Activated naive CD8-positive, alpha-beta T cell treated with anti-CD3 and anti-CD28 coated beads, Interleukin-2, amount 10 ng/mL, durations not matched to agents 7 days and 5 days (primary cell): ENCODE measurements at regions not wholly inside any gene's neighbourhood (a gene's known extent, or its start where the extent isn't known, plus 50 kb on each side); places are given as distances from the start of the nearest gene placed in this dataset.
"Not testable (repeated sequence)": the region's sequence is repeated elsewhere in the genome, so short reads cannot be mapped to it uniquely, and the experiment has no call there.

Experiments used
- ATAC-seq: fragments of 150-1000 bp; cut with Tn5 transposase; one replicate; pipeline ENCODE4 v1.10.0; 2021; ENCODE audit warnings: low read depth, moderate library complexity
- POLR2A ChIA-PET: fragments of 350-600 bp; sonication (Branson Sonifier 250); formaldehyde crosslinking; loops from one replicate; lab custom pipeline; 2021; ENCODE audit warnings: antibody characterized with exemption; lab: Charles Lee
- DNase-seq: peaks from one replicate; pipeline ENCODE4 v3.0.0; 2021
- H3K27ac Mint-ChIP-seq: one replicate; pipeline ENCODE4 v1.8.0; 2022; ENCODE audit warnings: mild to moderate bottlenecking, mixed read lengths
- H3K27me3 Mint-ChIP-seq: one replicate; pipeline ENCODE4 v1.8.0; 2022; ENCODE audit warnings: mild to moderate bottlenecking, moderate library complexity, mixed read lengths
- H3K36me3 Mint-ChIP-seq: one replicate; pipeline ENCODE4 v1.8.0; 2021; ENCODE audit warnings: mild to moderate bottlenecking, mixed read lengths
- H3K4me1 Mint-ChIP-seq: one replicate; pipeline ENCODE4 v1.8.0; 2021; ENCODE audit warnings: mixed read lengths
- H3K4me3 Mint-ChIP-seq: one replicate; pipeline ENCODE4 v1.8.0; 2022; ENCODE audit warnings: mild to moderate bottlenecking, moderate library complexity, mixed read lengths
- H3K9me3 Mint-ChIP-seq: one replicate; pipeline ENCODE4 v1.8.0; 2021; ENCODE audit warnings: mixed read lengths

DNA sequence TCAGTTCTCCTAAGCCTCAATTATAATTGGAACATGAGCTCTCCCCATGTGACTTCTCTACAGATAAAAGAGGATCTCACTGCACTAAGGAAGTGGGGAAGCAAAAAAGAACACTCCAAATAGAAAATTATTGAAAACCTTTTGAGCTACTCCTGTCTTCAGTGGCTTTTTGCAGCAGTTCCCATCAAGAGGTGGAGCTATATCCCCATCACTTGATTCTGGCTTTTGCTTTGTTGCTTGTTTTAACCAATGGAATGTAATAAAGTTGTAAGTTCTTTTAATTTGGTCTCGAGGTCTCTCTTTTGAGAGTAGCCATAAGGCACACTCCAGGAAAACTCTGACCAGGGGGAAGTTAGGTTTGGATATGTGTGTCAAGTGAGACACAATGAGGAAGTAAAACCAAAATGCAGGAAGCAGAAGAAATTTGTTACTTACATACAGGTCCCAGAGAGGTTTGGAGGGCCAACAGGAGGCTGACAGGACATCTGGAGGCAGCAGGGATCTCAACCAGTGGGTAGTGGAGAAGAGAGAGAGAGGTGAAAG, 569.4 kb downstream of the HTR7 start:
- POLR2A ChIA-PET: no interaction called here
- H3K4me3 Mint-ChIP-seq: no peak overlapping the region
- ATAC-seq: no peak
- H3K9me3 Mint-ChIP-seq: no peaks in the 10 kb centered on the region
- no peaks in the 10 kb centered on the region for H3K4me1 Mint-ChIP-seq
- H3K27ac Mint-ChIP-seq: no peak overlapping the region
- no peak for DNase-seq
- no peaks in the 10 kb centered on the region for H3K36me3 Mint-ChIP-seq
- no peaks in the 10 kb centered on the region for H3K27me3 Mint-ChIP-seq

DNA sequence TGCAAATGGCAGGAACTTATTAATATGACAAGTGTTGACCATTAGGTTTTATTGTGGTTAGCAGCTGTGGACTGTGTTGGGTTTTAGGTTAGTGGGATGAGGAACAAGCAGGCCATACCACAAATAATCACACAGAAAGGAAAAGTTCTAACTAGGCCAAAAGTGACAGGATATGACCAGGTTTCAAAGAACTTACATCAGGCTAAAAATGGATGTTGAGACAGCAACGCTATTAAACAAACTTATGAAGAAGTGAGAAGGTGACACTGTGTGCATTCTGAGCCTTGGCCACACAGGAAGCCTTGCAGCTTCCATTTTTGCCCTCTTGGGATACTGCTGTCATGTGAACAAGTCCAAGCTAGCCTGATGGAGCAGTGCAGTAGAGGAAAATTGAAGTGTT, 568.8 kb downstream of the HTR7 start:
- Mint-ChIP-seq H3K36me3 (no peaks in the 10 kb centered on the region), H3K27ac (no peak overlapping the region), H3K9me3 (no peaks in the 10 kb centered on the region), H3K27me3 (no peaks in the 10 kb centered on the region), H3K4me3 (no peak overlapping the region), H3K4me1 (no peaks in the 10 kb centered on the region)
- ATAC-seq (no peak), DNase-seq (no peak)
- POLR2A ChIA-PET: no interaction called here

DNA sequence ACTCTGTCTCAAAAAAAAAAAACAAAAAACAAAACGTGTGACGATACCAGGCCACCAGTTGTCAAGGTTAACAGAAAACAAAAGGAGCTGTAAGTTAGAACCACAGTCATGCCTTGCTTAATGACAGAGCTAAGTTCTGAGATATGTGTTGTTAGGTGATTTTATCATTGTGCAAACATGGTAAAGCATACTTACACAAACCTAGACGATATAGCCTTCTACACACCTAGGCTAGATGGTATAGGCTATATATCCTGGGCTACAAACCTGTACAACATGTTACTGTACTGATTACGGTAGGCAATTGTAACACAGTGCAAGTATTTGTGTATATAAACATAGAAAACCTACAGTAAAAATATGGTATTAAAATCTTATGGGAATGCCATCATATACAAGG, 564.2 kb downstream of the HTR7 start:
- H3K36me3 Mint-ChIP-seq: no peaks in the 10 kb centered on the region
- no peaks in the 10 kb centered on the region for H3K4me1 Mint-ChIP-seq
- ATAC-seq (no peak), DNase-seq (no peak)
- no peak overlapping the region for H3K27ac Mint-ChIP-seq
- H3K27me3 Mint-ChIP-seq: no peaks in the 10 kb centered on the region
- no peak overlapping the region for H3K4me3 Mint-ChIP-seq
- no peaks in the 10 kb centered on the region for H3K9me3 Mint-ChIP-seq
- POLR2A ChIA-PET: no interaction called here

GRCh38 chr10:90294821-90295540, 562.9 kb downstream of the HTR7 start:
- H3K27ac Mint-ChIP-seq, H3K36me3 Mint-ChIP-seq, H3K27me3 Mint-ChIP-seq, H3K4me1 Mint-ChIP-seq, DNase-seq, POLR2A ChIA-PET, ATAC-seq, H3K4me3 Mint-ChIP-seq, H3K9me3 Mint-ChIP-seq: not testable (repeated sequence)

GRCh38 chr10:90302031-90302430, 555.8 kb downstream of the HTR7 start:
- H3K4me1 Mint-ChIP-seq, ATAC-seq, H3K27ac Mint-ChIP-seq, H3K9me3 Mint-ChIP-seq, H3K27me3 Mint-ChIP-seq, DNase-seq, H3K4me3 Mint-ChIP-seq, POLR2A ChIA-PET, H3K36me3 Mint-ChIP-seq: not testable (repeated sequence)

DNA sequence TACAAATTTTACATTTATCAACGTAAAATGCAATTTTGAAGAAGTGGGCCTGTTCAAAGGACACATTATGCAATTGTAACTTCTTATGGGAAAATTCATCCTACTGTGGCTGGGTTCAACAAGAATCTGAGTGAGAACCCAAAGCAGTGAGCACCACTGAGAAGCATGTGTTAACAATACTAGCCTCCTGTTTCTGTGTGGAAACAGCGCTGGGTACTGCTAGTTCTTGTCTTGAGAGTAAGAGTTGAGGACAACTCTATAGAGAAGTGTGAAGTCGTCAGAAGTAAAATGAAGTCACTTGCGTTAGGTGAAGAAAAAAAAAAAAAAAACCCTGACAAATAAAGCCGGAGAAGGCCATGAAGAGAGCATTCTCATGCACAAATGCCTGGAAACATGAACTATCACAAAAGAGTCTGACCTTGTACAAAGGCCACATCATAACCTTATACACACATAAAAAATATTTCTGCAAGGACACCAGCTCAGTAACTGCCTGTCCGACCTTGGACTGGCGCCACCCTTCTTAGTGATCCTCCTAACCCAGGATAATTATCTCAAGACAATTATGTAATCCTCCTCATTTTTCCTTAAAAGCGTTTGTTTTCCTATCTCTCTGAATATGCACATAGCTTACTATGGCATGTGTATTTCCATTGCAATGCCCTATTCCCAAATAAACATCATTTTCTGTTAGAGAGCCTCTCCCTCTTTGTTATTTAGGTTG, 554.9 kb downstream of the HTR7 start:
- DNase-seq (no peak), ATAC-seq (no peak)
- no peaks in the 10 kb centered on the region for H3K9me3 Mint-ChIP-seq
- H3K4me1 Mint-ChIP-seq: no peaks in the 10 kb centered on the region
- POLR2A ChIA-PET: no interaction called here
- H3K27ac Mint-ChIP-seq: no peak overlapping the region
- H3K4me3 Mint-ChIP-seq: no peak overlapping the region
- no peaks in the 10 kb centered on the region for H3K36me3 Mint-ChIP-seq
- peaks cover 2% of the 10 kb centered on the region for H3K27me3 Mint-ChIP-seq

DNA sequence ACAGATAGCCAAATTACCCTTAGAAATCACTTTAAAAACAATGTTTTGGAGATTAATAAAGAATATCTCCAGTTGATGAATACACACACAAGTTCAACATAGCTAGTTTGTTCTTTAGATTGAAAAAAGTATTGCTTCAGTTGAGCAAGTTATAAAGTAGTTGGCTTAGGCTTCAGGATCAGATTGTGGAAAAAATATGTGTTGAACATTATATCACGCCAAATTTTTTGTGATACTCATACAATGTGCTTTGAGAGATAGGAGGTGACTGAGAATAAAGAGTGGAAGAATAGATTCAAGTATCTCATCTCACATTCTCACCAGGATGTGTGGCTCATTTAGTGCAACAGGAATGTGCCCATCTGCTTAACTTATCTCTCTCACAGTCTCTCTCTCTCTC, 553.3 kb downstream of the HTR7 start:
- Mint-ChIP-seq H3K4me3 (no peak overlapping the region), H3K9me3 (no peaks in the 10 kb centered on the region), H3K27ac (no peak overlapping the region), H3K4me1 (no peaks in the 10 kb centered on the region), H3K36me3 (no peaks in the 10 kb centered on the region), H3K27me3 (peaks cover 2% of the 10 kb centered on the region)
- DNase-seq (no peak), ATAC-seq (no peak)
- POLR2A ChIA-PET: no interaction called here

DNA sequence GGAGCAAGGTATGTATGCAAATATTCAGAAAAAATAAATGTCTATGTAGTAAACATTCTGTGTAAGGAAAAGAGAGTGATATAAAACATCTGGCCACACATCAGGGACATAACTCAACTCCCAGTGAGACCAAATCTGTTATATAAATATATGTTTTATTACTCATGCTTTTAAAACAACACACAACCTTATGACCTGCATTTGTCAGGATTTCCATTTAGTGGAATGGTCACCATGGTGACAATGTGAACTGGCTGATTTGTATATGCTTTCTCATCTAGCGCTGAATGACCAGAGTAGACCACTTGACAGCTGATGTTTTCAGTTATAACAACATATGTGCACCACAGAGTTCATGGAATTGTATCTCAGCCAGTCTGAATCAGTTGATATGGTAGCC, 551.7 kb downstream of the HTR7 start:
- POLR2A ChIA-PET: no interaction called here
- Mint-ChIP-seq H3K27me3 (peaks cover 2% of the 10 kb centered on the region), H3K36me3 (no peaks in the 10 kb centered on the region), H3K27ac (no peak overlapping the region), H3K4me1 (no peaks in the 10 kb centered on the region), H3K9me3 (no peaks in the 10 kb centered on the region), H3K4me3 (no peak overlapping the region)
- DNase-seq (no peak), ATAC-seq (no peak)

DNA sequence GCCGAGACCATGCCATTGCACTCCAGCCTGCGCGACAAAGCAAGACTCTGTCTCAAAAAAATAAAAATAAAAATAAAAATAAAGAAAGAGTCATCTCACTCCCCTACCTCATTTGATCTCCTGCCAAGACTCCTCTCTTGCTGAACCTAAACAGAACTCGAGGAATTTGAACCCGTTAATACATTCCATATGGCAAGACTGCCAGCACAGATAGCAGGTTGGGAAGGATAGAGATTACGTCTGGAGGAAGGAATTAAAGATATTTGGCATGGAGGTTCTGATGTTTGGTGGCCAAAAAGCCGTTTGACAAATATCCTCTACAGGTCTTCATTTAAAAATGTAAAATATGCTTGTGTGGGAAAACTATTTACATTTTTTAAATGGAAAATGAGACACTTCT, 549.6 kb downstream of the HTR7 start:
- Mint-ChIP-seq H3K4me1 (no peaks in the 10 kb centered on the region), H3K27me3 (no peaks in the 10 kb centered on the region), H3K9me3 (peaks cover 1% of the 10 kb centered on the region), H3K27ac (no peak overlapping the region), H3K4me3 (no peak overlapping the region), H3K36me3 (no peaks in the 10 kb centered on the region)
- POLR2A ChIA-PET: no interaction called here
- no peak for ATAC-seq
- DNase-seq: no peak

DNA sequence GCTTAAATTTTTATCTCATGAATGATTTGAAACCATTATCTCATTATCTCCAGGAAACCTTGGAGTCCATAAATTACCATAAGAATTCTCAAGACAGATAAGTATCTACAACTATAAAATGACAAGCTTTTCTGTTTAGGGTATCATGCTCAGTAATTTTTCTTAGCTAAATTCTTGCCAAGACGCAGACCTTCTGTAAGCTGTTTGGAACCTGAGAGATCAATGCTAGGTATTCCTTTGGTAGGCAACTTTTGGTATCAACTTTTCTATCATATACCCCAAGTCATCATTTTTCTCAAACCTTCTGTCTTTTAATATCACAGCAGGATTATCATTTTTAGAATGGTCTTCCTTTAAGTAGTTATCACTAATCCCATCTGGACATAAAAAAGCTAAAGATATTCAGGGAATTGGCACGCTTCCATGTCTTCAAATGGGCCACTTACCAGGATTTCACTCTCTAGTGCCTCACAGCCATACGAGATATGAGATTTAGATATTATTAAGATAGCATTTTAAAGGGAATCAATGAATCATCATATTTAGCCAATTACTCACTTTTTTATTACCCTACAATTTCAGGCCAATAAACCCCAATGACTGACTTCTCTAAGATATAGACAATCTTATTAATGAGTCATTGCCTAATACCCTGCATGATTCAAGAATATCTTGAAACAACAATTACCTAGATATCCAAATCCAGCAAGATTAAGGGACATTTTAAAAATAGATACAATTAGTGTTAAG, 544.1 kb downstream of the HTR7 start:
- H3K9me3 Mint-ChIP-seq: peaks cover 1% of the 10 kb centered on the region
- no peak for ATAC-seq
- H3K36me3 Mint-ChIP-seq: no peaks in the 10 kb centered on the region
- POLR2A ChIA-PET: no interaction called here
- no peaks in the 10 kb centered on the region for H3K4me1 Mint-ChIP-seq
- no peak for DNase-seq
- no peak overlapping the region for H3K4me3 Mint-ChIP-seq
- no peak overlapping the region for H3K27ac Mint-ChIP-seq
- H3K27me3 Mint-ChIP-seq: no peaks in the 10 kb centered on the region

- Mint-ChIP-seq H3K36me3 (no peaks in the 10 kb centered on the region), H3K27me3 (no peaks in the 10 kb centered on the region), H3K9me3 (peaks cover 1% of the 10 kb centered on the region), H3K4me3 (no peak overlapping the region), H3K27ac (no peak overlapping the region), H3K4me1 (no peaks in the 10 kb centered on the region)
- ATAC-seq (no peak), DNase-seq (no peak)
- POLR2A ChIA-PET: no interaction called here
Observed at GRCh38 chr10:90314718-90315117, 543.1 kb downstream of the HTR7 start.

DNA sequence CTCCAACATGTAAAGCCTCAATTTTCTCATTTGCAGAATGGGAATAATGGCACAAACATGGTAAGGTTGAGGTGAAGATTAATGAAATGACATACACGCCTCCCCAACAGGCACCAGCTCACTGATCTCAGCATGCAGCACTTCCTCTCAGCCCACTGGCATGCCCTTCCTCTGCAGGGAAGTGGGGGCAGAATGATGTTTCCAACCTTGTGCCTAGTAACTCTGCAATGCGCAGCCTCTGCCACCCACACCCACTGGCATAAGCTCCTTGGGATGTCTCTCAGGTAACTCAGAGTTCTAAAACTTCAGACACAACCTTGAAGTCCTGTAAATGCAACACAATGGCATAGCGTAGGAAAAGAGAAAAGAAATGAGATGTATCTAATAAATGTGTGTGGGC, 540.7 kb downstream of the HTR7 start:
- DNase-seq (no peak), ATAC-seq (no peak)
- H3K4me3 Mint-ChIP-seq: no peak overlapping the region
- no peaks in the 10 kb centered on the region for H3K36me3 Mint-ChIP-seq
- POLR2A ChIA-PET: no interaction called here
- no peaks in the 10 kb centered on the region for H3K27me3 Mint-ChIP-seq
- H3K27ac Mint-ChIP-seq: no peak overlapping the region
- H3K9me3 Mint-ChIP-seq: peaks cover 1% of the 10 kb centered on the region
- no peaks in the 10 kb centered on the region for H3K4me1 Mint-ChIP-seq

DNA sequence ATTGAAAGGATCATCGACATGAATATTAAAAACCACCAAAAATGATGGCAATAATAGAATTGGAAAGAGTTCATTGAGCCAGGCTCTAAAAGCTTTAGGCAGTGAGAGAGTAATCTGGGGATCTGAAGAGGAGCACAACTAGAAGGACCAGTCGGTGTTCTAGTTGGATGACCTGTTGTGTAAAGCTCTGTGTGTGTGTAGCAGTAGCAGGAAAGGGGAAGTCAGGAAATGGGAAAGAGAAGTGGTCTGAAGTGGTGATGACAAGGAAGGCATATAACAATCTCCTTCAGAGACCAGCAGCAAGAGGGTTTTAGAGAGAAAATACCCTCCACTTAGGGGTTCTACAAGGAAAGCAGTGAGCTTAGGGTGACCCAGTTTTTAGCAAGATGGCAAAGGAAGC, 539.2 kb downstream of the HTR7 start:
- no peaks in the 10 kb centered on the region for H3K36me3 Mint-ChIP-seq
- DNase-seq (no peak), ATAC-seq (no peak)
- no peaks in the 10 kb centered on the region for H3K27me3 Mint-ChIP-seq
- H3K4me3 Mint-ChIP-seq: no peak overlapping the region
- no peak overlapping the region for H3K27ac Mint-ChIP-seq
- POLR2A ChIA-PET: no interaction called here
- H3K9me3 Mint-ChIP-seq: no peaks in the 10 kb centered on the region
- H3K4me1 Mint-ChIP-seq: no peaks in the 10 kb centered on the region
